GM18520 (cell line): ENCODE measurements at regions not wholly inside any gene's neighbourhood (a gene's known extent, or its start where the extent isn't known, plus 50 kb on each side); places are given as distances from the start of the nearest gene placed in this dataset.

Experiments used
- ATAC-seq: cut with Tn5 transposase; IDR thresholded peaks from one replicate; pipeline ENCODE4 v1.9.1; 2021; ENCODE audit not compliant: unreplicated experiment

DNA sequence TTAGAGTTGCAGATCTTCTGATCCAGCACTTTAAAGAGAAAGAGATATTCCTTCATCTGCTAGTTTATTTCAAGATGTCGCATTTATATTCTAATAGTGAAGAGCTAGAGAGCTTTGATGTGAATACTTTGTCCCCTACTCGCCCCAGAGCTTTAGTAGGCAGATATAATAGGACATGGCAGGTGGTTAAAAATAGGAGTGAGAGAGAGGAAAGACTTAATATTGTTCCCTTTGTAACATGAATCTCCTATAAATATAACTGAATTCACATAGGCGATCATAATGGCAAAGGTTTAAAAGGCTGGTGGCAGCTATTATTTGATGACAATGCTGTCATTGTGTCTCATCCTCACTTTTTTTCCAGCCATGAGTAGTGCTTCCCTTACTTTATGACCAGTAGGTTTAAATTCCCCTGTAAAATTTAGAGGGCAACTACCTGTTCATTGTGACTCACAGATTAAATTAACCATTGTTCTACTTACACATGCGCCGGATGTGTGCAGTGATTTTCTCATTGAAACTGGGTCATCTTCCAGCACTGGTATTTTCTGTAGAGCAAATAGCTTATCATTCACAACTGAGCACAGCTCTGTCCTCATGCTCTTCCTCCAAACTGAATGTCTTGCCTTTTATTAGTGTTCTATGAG lies 906.7 kb upstream of the CELF2 start:
- ATAC-seq, result no peak

DNA sequence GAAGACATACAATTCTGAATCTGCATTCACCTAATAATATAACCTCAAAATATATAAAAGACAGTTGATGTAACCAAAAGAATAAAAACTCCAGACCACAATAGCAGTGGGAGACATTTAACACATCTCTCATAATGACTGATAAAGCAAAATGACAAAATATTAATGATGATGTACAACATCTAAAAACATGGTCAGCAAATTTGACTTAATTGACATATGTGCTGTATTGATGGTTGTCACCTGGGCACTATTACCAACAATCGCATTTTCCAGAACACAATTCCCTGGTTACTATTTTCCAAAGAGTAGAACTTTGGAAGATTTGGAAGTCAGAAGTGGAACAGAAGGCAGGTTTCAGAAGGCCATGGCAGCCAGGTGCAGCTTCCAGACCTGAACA lies 899.5 kb upstream of the CELF2 start:
- no peak for ATAC-seq

DNA sequence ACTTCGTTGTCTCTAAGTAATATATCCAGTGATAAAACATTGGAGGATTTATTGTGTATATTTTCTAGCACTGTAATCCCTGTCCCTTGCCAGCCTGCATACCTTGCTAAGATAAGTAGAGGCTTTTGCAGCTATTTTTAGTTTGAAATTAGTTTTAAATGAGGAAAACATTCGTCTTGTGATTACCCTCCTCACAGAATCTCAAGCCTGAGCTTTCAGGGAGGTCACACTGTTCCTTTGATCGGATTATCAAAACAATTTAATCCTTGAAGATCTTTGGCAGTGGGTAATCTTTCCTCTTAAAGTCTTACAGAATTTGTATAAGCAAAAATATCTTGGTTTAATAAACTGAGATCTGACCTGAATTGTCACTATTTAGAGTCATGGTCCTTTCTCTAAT lies 897.0 kb upstream of the CELF2 start:
- no peak for ATAC-seq

DNA sequence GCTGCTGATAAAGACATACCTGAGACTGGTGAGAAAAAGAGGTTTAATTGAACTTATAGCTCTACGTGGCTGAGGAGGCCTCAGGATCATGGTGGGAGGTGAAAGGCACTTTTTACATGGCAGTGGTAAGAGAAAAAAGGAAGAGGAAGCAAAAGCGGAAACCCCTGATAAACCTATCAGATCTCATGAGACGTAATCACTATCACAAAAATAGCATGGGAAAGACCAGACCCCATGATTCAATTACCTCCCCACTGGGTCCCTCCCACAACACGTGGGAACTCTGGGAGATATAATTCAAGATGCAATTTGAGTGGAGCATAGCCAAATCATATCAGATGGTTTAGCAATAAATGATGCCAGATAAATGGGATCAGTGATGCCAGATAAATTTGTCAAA lies 892.0 kb upstream of the CELF2 start:
- ATAC-seq, result no peak

DNA sequence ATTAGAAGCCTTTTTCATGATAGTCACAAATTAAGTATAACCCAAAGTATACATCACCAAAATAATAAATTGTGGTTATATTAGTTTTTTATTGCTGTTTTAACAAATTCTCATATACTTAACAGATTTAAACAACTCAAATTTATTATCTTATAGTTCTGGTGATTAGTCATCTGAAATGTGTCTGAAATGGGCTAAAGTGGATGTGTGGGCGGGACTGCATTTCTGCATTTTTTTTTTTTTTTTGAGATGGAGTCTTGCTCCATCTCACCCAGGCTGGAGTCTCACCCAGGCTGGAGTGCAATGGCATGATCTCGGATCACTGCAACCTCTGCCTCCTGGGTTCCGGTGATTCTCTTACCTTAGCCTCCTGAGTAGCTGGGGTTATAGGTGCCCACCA lies 891.5 kb upstream of the CELF2 start:
- no peak for ATAC-seq

DNA sequence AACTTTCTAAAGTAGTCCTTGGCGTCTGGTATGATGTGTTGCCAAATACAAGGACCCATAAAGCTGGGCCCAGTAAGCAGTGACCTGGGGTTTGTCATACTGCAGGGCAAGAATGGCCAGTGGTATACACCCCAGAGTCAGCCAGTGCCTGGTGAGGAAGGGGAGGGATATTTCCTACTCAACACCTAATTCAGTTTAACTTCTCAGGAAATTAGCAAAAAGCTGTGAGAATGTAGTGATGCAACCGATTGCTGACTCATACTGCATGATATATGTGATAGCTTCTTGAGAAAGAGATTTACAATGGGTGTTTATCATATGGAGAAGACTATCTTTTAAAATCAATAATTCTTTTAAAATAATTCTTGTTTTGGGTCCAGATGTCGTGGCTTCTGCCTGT lies 889.3 kb upstream of the CELF2 start:
- no peak for ATAC-seq

DNA sequence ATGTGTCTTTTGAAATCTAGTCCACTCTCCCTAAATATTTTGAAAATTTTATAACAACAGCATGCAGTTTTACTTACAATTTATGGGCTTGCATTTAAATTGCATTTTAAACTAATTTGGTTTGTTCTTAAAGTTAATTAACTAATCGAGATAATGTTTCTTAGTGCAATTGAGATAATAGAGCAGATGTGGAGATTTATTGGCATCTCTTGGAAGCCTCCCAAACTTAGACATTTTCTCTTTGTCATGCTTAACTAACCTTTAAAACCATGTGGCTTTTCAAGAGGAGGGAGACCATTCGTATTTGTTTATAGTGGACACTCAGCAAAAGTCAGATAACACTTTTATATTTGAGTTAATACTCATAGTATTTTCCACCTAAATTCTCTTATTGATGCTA lies 887.0 kb upstream of the CELF2 start:
- no peak for ATAC-seq

DNA sequence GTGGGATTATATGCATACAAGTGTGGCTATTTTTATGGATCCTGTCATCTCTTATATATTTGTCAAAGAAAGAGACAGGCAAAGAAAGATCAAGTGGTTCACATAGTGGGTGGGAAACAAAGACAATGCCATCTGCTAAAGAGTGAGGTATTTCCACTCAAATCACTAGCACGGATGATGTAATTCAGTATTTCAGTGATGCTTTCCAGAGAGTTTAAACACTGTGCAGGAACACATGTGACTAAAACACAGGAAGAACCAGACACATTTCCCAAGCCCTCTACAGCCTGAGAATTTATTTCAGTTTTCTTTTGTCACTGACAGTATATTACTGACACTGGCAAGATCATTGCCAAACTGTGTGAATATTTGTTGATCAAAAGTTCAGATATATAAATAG lies 885.7 kb upstream of the CELF2 start:
- no peak for ATAC-seq

DNA sequence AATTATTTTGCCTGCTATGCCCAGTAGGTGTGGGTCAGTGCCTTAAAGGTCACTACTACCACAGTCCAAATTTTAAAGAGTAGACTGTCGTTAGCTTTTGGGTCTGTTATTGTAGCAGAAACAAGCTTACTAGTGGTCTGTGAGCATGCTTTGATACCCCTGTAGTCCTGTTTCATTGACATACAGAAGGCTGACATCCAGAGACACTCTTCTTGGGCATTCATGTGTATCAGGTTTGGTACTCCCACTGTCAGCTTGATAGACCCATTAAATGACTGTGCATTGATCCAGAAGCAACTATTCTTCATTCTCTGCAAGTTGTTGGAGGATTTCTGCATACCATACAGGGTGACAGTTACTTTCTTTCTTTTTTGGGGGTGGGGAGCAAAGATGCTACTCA lies 884.4 kb upstream of the CELF2 start:
- ATAC-seq, result no peak

DNA sequence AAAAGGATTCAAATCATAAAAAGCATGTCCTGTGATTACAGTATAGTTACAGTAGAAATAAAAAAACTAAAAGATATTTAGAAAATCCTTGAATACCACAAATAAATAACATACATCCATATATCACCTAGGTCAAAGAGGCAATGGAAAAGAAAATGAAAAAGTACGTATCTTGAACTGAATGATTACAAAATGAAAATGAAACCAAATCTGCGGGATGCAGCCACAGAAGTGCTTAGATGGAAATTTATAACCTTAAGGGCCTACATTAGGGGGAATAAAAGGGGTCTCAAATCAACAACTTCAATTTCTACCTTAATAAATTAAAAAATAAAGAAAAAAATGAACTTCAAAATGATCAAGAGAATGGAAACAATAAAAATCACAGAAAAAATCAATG lies 879.0 kb upstream of the CELF2 start:
- no peak for ATAC-seq

DNA sequence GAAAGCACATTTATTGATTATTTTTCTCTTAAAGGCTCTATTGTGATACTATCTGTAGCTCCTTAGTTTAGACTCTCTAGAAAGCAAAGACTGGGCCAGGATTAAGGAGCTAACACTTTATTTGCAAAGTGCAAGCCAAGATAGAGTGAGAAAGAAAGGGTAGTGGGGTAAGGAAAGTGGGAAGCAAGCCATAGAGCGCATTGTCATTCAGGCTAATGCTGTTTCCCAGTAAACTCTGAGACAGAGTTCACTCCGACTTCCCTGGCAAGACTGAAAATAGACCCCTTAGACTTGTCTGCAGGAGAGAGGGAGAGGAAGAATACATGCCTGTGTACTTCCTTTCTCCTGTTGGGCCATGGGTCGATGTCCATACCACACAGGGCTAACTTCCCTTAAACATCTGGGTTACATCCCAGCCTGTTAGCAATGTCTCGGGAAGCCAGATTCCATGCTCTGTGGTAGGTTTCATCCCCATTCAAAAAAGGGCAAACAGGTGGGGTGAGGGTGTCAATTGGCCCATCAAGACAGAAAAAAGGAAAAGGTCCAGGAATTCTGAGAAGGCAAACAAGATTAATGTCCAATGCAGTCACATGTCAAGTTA lies 875.8 kb upstream of the CELF2 start:
- ATAC-seq, result no peak

DNA sequence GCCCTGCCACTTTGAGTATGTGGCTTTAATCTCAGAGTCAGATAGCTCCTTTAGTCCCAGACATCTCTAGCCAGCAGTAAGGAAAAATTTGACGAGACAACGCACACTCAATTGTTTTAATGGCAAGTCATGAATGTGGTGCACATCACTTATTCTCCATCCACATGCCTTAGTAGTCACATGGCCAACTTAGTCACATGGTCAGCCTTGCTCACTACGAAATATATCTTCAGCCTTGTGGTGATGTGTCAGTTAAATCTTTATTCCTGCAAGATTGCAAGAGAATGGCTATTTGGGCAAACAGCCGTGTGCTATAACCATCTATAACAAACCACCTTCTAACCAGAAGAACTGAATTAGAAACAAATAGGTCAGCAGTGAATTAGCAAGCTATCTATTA lies 871.1 kb upstream of the CELF2 start:
- no peak for ATAC-seq

DNA sequence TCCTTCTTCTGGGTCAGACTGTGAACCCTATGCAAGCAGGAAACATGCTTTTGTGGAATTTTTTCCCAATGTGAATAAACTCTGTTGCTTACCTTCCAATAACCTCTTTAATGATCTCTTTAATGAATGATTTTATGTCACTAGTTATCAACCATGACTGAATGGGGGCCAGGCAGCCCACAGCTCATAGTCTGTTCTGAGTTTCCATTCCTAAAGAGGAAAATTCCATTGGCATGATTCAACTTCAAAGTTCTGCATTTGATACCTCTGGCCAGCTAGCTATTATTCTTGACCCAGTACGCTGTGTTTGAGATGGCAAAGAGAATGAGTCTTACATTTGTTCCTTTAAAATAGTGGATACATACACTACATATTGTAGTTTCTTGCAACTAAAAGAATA lies 867.8 kb upstream of the CELF2 start:
- ATAC-seq, result no peak

DNA sequence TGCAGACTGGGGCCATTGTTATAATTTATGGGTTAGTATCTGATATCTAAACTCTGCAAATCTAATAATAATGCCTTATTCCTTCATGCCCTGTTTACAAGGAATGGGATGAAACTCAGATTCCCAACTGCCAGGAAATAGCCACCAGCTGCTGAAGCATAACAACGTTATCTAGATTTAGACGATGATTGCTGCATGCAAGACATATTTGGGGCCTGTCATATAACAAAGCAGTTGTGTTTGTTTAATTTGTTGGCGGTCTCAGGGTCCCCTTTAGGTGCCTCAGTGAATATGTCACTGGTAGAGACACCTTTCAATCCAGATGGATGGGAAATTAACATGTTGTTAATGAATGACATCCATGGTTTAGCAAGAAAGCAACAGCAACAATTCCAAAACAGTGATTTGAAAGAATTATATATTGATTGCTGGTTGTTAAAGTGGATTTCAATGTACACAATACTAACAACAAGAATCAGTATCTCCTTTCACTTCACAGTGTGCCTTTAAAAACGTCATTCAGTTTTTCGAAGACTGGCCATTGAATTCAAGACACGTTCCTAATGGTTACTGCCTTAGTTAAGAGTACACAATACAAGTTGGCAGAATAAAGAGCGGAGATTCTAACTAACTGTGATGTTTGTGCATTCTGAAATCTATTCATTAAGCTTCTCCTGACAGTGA lies 860.6 kb upstream of the CELF2 start:
- no peak for ATAC-seq

DNA sequence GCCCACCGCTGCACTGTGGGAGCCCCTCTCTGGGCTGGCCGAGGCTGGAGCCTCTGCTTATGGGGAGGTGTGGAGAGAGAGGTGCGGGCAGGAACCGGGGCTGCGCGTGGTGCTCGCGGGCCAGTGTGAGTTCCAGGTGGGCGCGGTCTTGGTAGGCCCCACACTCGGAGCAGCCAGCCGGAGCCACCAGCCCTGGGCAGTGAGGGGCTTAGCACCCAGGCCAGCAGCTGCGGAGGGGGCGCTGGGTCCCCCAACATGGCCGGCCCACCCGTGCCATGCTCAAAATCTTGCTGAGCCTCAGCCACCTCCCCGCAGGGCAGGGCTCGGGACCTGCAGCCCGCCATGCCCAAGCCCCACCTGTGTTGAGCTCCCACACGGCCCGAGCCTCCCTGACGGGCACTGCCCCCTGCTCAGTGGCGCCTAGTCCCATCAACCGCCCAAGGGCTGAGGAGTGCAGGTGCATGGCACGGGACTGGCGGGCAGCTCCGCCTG lies 856.8 kb upstream of the CELF2 start:
- no peak for ATAC-seq

DNA sequence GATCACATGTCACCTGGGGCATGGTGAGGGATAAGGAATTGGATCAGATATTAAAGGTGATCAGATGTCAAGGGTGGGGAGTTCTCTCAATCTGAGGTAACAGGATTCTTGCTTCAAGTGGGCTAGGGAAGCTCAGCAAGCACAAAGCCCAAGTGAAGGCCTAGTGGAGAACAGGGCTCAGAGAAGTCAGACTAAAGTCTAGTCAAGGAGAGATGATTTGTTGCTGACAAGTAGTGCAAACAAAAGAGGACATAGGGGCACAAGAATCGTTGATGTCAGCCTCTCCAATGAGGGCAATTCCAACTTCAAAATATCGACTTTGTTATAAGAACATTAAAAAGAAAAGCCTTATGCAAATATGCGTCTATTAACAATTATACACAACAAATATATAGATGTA lies 852.8 kb upstream of the CELF2 start:
- no peak for ATAC-seq

DNA sequence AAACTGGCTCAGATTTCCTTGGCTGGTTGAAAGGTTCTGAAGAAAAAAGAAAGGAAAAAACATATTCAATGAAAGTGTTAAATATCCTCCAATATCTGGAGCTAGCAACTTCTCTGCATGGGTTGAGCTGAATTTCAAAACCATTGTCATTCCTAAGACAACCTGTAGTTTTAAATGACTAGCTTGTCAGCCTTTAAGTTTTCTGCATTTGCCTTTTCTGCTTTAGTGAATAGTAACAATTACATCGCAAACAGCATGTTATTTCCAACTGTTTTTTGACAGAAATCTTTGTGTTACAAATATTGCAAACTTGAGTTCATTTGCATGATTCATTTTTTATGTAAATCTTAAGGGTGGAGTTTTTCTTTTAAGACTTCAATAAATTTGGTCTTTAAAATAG lies 852.3 kb upstream of the CELF2 start:
- ATAC-seq, result no peak

DNA sequence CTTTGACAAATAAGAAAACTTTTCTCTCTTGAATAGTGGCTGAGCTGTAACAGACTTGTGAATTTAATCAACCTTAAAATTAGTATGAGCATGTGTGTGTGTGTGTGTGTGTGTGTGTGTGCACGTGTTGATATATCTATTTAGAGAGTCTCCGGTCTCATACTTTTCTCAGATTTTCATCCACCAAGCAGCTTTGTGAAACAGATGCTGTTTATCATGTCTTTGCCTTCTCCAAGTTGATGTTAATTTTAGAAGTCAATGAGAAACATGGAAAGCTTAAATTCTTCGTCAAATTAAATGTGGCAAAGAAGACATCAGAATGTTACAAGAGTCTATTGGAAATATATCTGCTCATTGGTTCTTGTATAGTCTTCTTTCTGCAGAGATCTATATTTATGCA lies 839.2 kb upstream of the CELF2 start:
- no peak for ATAC-seq

DNA sequence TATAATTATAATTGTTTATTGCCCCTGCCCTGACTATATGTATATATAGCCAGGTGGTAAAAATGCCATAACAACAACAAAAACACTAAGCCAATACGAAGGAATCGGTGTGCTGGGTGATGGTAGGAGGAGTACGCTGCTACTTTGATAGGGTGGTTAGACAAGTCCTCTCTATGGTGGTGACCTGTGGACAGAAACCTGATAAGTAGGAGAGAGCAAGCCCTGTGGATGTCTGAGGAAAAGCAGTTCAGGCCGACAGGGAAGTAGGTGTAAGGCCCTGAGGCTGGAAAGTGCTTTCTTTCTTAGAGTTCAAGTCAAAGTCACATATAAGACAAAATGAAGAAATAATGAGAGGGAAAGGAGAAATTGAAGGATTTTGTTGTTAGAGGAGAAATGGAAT lies 823.8 kb upstream of the CELF2 start:
- no peak for ATAC-seq

DNA sequence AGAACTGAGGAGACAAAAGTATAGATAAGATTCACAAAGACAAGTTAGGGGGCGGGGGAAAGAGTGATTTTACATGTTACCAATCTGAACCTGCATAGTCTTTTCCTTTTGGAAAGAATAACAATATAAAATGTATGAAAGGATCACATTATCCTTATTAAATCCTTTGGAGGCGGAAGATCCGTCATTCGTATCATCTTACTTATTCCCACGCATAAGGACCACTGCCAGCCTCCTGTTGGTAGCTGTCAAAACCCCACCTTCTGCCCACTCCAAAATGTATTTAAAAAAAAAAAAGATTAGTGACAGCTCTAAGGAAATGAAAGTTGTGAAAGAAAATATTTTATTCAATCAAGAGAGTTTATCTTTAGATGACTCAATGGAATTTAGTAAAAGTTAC lies 821.0 kb upstream of the CELF2 start:
- no peak for ATAC-seq

DNA sequence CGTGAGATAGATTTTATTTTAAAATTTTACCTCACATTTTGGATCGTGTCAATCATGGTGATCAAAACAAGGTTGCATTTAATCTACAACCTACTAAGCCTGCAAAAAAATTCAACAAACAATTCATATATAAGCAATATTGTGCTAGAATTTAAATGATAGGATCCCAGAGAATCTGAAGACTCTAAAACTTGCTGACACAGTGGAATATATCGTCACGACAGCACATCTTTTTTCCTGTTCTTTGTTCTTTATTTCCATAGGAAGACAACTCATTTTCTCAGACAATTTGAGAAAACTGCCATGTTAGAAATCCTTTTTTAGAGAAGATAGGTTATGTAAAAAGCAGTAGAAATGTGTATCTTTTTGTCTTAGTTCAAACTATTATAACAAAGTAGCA lies 820.2 kb upstream of the CELF2 start:
- ATAC-seq, result no peak

DNA sequence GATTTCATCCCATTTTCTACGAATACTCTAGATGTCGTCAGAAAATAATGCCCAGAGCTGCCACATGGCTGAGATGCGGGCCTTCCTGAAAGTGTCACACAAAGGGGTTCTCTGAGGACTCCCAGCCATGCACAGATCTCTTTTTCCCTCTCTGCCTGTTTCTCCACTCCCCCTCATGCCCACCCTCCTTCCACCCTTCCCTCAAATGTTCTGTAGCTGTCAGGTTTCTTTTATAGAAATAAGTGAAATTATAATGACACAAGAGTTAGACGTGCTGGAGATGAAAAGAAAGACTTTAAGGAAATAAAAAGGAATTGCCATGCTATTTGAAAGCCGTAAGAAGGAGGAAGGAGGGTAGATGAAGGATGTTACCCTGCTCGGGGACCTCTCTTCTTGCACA lies 819.3 kb upstream of the CELF2 start:
- ATAC-seq, result no peak

DNA sequence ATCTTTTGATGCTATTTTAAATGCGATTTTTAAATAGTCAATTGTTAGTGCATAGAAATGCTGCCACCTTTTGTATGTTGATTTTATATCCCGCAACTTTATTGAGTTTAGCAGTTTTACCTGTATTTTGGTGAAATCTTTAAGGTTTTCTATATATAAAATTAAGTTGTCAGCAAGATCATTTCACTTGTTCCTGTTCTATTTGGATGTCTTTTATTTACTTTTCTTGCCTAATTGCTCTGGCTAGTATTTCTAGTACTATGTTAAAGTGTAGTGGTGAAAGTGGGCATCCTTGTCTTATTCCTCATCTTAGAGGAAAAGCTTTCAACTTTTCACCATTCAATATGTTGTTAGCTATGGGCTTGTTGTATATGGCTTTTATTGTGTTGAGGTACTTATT lies 813.3 kb upstream of the CELF2 start:
- no peak for ATAC-seq
